Loucy (cell line): ENCODE measurements at regions not wholly inside any gene's neighbourhood (a gene's known extent, or its start where the extent isn't known, plus 50 kb on each side); places are given as distances from the start of the nearest gene placed in this dataset.

Experiments used
- H2AFZ ChIP-seq: fragments of 200-600 bp; sonication (generic); 2 replicates; pipeline ENCODE4 v1.6.0; 2016; ENCODE audit warnings: antibody characterized with exemption, mild to moderate bottlenecking, low read length, moderate library complexity
- H3F3A ChIP-seq: fragments of 200-600 bp; 2 replicates; pipeline ENCODE4 v1.6.0; 2016; ENCODE audit warnings: antibody characterized with exemption, low read depth, mild to moderate bottlenecking
- H3K27me3 ChIP-seq: fragments of 200-600 bp; sonication (generic); 2 replicates; pipeline ENCODE4 v1.6.1; 2014; ENCODE audit warnings: low read length, mild to moderate bottlenecking; ENCODE audit not compliant: insufficient read depth, poor library complexity, severe bottlenecking
- H3K36me3 ChIP-seq: fragments of 200-600 bp; sonication (generic); 2 replicates; pipeline ENCODE4 v1.6.1; 2016; ENCODE audit warnings: low read length; ENCODE audit not compliant: insufficient read depth
- H3K4me1 ChIP-seq: fragments of 200-600 bp; sonication (generic); 2 replicates; pipeline ENCODE4 v1.5.1; 2014; ENCODE audit warnings: low read length, mild to moderate bottlenecking; ENCODE audit not compliant: insufficient read depth, poor library complexity, severe bottlenecking
- H3K4me2 ChIP-seq: fragments of 200-600 bp; sonication (generic); 2 replicates; pipeline ENCODE4 v1.6.0; 2014; ENCODE audit warnings: antibody characterized with exemption, low read length, low read depth, mild to moderate bottlenecking; ENCODE audit not compliant: poor library complexity, severe bottlenecking
- H3K4me3 ChIP-seq: fragments of 200-600 bp; sonication (generic); 2 replicates; pipeline ENCODE4 v1.5.1; 2014; ENCODE audit warnings: low read length, mild to moderate bottlenecking, mixed read lengths; ENCODE audit not compliant: poor library complexity, severe bottlenecking
- H3K79me2 ChIP-seq: fragments of 200-600 bp; sonication (generic); 2 replicates; pipeline ENCODE4 v1.6.1; 2014; ENCODE audit warnings: low read length; ENCODE audit not compliant: insufficient read depth
- H3K9ac ChIP-seq: fragments of 200-600 bp; sonication (generic); 2 replicates; pipeline ENCODE4 v1.6.0; 2014; ENCODE audit warnings: mild to moderate bottlenecking, low read depth, low read length, moderate library complexity; ENCODE audit not compliant: poor library complexity, severe bottlenecking
- H3K9me2 ChIP-seq: fragments of 200-600 bp; sonication (generic); replicated peaks from 2 replicates; pipeline ENCODE4 v1.6.1; 2016; ENCODE audit warnings: low read depth, low read length, mixed read lengths
- H3K9me3 ChIP-seq: fragments of 200-600 bp; sonication (generic); 2 replicates; pipeline ENCODE4 v1.6.1; 2014; ENCODE audit warnings: mild to moderate bottlenecking, antibody characterized with exemption, low read length, low read depth; ENCODE audit not compliant: insufficient read depth
- H4K20me1 ChIP-seq: fragments of 200-600 bp; sonication (generic); 2 replicates; pipeline ENCODE4 v1.6.0; 2014; ENCODE audit warnings: antibody characterized with exemption, low read length, mild to moderate bottlenecking; ENCODE audit not compliant: insufficient read depth, poor library complexity, severe bottlenecking
- CTCF ChIP-seq: fragments of 200-600 bp; sonication (generic); conservative IDR thresholded peaks from 2 replicates; pipeline ENCODE4 v1.5.1; 2014; ENCODE audit warnings: mild to moderate bottlenecking, antibody characterized with exemption, low read length
- EZH2phosphoT487 ChIP-seq: fragments of 200-600 bp; IDR thresholded peaks from 2 replicates; pipeline ENCODE4 v1.6.1; 2018; ENCODE audit warnings: antibody characterized with exemption, mild to moderate bottlenecking, moderate library complexity, borderline replicate concordance

DNA sequence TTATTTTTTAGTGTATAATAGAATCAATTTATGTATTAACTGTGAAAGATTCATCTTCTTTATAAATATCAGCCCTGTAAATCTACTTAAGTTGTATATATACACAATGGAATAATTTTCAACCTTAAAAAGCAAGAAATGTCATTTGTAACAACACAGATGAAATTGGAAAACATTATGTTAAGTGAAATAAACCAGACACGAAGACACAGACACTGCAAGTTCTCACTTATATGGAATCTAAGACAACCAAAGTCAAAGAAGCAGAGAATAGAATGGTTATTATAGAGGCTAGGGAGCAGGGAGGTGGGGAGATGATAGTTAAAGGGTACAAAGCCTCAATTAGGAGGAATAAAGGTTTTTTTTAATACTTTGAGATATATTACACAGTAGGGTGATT is 1404.4 kb downstream of the HACE1 start:
- H3K9me3 ChIP-seq: no peaks in the 10 kb centered on the region
- no peaks in the 10 kb centered on the region for H3K4me1 ChIP-seq
- H3K79me2 ChIP-seq: no peaks in the 10 kb centered on the region
- H3K9me2 ChIP-seq: no peaks in the 10 kb centered on the region
- no peak overlapping the region for H3K4me3 ChIP-seq
- no peak overlapping the region for H3K4me2 ChIP-seq
- no peaks in the 10 kb centered on the region for H4K20me1 ChIP-seq
- H3K9ac ChIP-seq: no peak overlapping the region
- no peaks in the 10 kb centered on the region for H3K36me3 ChIP-seq
- H3K27me3 ChIP-seq: no peaks in the 10 kb centered on the region
- H2AFZ ChIP-seq: no peak overlapping the region
- no peaks in the 10 kb centered on the region for H3F3A ChIP-seq
- TF ChIP-seq CTCF (no peak), EZH2phosphoT487 (no peak)

GRCh38 chr6:103409475-103409874 is 1450.2 kb downstream of the HACE1 start:
- Histone ChIP-seq H3K27me3 (no peaks in the 10 kb centered on the region), H3K4me2 (no peak overlapping the region), H3K9me2 (no peaks in the 10 kb centered on the region), H3F3A (no peaks in the 10 kb centered on the region), H3K9me3 (no peaks in the 10 kb centered on the region), H3K79me2 (no peaks in the 10 kb centered on the region), H3K4me3 (no peak overlapping the region), H3K9ac (no peak overlapping the region), H4K20me1 (no peaks in the 10 kb centered on the region), H3K36me3 (no peaks in the 10 kb centered on the region), H3K4me1 (no peaks in the 10 kb centered on the region), H2AFZ (no peak overlapping the region)
- TF ChIP-seq EZH2phosphoT487: no peak
- no peak for TF ChIP-seq CTCF

- no peaks in the 10 kb centered on the region for H3K36me3 ChIP-seq
- no peaks in the 10 kb centered on the region for H3F3A ChIP-seq
- H3K4me2 ChIP-seq: no peak overlapping the region
- no peaks in the 10 kb centered on the region for H3K9me2 ChIP-seq
- no peaks in the 10 kb centered on the region for H3K79me2 ChIP-seq
- no peak overlapping the region for H2AFZ ChIP-seq
- no peaks in the 10 kb centered on the region for H3K4me1 ChIP-seq
- H3K9me3 ChIP-seq: no peaks in the 10 kb centered on the region
- H3K27me3 ChIP-seq: no peaks in the 10 kb centered on the region
- H4K20me1 ChIP-seq: no peaks in the 10 kb centered on the region
- H3K4me3 ChIP-seq: no peak overlapping the region
- H3K9ac ChIP-seq: no peak overlapping the region
- TF ChIP-seq EZH2phosphoT487 (no peak), CTCF (no peak)
Measured at GRCh38 chr6:103405321-103405720, 1454.4 kb downstream of the HACE1 start.
